Right lobe of liver (tissue), 6 donors: ENCODE measurements at regions not wholly inside any gene's neighbourhood (a gene's known extent, or its start where the extent isn't known, plus 50 kb on each side); places are given as distances from the start of the nearest gene placed in this dataset.
A peak's percentile ranks its signal among the peaks of the same experiment; 100 is the strongest.

Experiments used
- ATAC-seq, 4 donors: fragments of 200-7000 bp; cut with Tn5 transposase; one replicate each; pipeline ENCODE4 v1.9.1; 2020; ENCODE audit warnings: mild to moderate bottlenecking in 4 of 4, moderate library complexity in 4 of 4
- DNase-seq, 3 donors: peaks; one replicate each; pipeline ENCODE4 v3.0.0-alpha.2; 2020
- H3K27ac ChIP-seq, 3 donors: fragments of 200-600 bp; one replicate each; pipeline ENCODE4 v1.8.0; 2022
- H3K27me3 ChIP-seq, 2 donors: fragments of 200-600 bp; one replicate each; pipeline ENCODE4 v1.8.0; 2022
- H3K36me3 ChIP-seq, 4 donors: fragments of 200-600 bp; sonication (generic) in 1 of 4; one replicate each; pipeline versions ENCODE4 v1.5.1 to v1.8.0; 2017 to 2022; ENCODE audit warnings: control low read depth in 1 of 4
- H3K4me1 ChIP-seq, 4 donors: fragments of 200-600 bp; sonication (generic) in 1 of 4; one replicate each; pipeline versions ENCODE4 v1.5.1 to v1.8.0; 2017 to 2022; ENCODE audit warnings: control low read depth in 1 of 4
- H3K4me3 ChIP-seq, 3 donors: fragments of 200-600 bp; one replicate each; pipeline ENCODE4 v1.8.0; 2022
- H3K9me3 ChIP-seq, 4 donors: fragments of 200-600 bp; sonication (generic) in 1 of 4; one replicate each; pipeline versions ENCODE4 v1.5.1 to v1.8.0; 2017 to 2022; ENCODE audit warnings: control low read depth in 1 of 4
- POLR2A ChIP-seq: fragments of 450-650 bp; IDR thresholded peaks from one replicate; pipeline ENCODE4 v1.6.1; 2017; ENCODE audit warnings: antibody characterized with exemption, mild to moderate bottlenecking
- WGBS: methylation state at CpG from one replicate; pipeline ENCODE4 v1.1.6; 2018; ENCODE audit warnings: low coverage, low lambda C conversion rate; ENCODE audit not compliant: insufficient coverage; ENCODE audit errors: missing lambda C conversion rate; 5-methylcytosine and 5-hydroxymethylcytosine counted together
- intact Hi-C, 2 donors: fragments of 100-400 bp; cut with DNase I; formaldehyde crosslinking; loops; one replicate each; pipeline versions ENCODE4 v1.11.2 to v1.14.1; 2022
- TF ChIP-seq, protein P1 (sequence below), 4 donors: fragments of 200-600 bp in 3 of 4; fragments of 450-650 bp in 1 of 4; IDR thresholded peaks; one replicate each; pipeline versions ENCODE4 v1.5.1 to v1.8.0; 2016 to 2022; ENCODE audit warnings: antibody characterized with exemption in 4 of 4, mild to moderate bottlenecking in 2 of 4
- donor health status: DM: no; HTN: yes; CAD: no.
- donor health status: DM: no; HTN: no; CAD: no.
- donor health status: DM: no; HTN: no; CAD: no.
- donor health status: DM: no; HTN: yes; CAD: no.
- donor health status: DM: no; HTN: yes; CAD: no.

DNA sequence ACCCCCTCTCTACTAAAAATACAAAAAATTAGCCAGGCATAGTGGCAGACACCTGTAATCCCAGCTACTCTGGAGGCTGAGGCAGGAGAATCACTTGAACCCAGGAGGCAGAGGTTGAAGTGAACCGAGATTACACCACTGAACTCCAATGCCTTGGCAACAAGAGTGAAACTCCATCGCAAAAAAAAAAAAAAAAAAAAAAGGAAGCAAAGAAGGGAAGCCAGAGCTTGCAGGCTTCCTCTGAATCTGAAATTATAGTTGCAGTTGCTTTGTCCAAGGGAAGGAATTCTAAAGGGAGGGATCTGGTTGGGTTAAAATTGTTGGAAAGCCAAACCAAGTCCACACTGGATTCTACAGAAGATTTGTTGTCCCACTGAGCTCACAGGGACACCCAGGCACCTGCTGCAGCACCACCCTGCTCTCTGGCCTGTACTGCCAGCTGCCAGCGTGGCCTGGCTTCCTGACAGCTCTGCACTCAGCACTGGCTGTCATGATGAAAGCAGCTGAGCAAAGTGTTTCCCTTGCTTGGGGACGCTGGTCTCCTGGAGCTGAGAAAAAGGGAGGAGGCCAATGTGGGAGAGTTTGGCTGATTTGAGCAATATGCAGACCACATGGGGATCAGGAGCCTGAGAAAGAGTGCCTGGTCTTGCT lies 88.8 kb upstream of the HES1 start:
- intact Hi-C loops, result no loop called here
- no peaks in the 10 kb centered on the region for H3K36me3 ChIP-seq
- H3K4me1 ChIP-seq, result peaks cover 0 to 26% (median 11%) of the 10 kb centered on the region in 4 donors
- ATAC-seq (peak; percentile 92 to 98 (median 96)), DNase-seq (peak; percentile 86 to 94 (median 94))
- H3K4me3 ChIP-seq, result no peak overlapping the region
- H3K27me3 ChIP-seq, result no peaks in the 10 kb centered on the region
- 5% methylated on average over 4 of the region's 4 CpGs for whole genome bisulfite sequencing
- H3K9me3 ChIP-seq, result no peaks in the 10 kb centered on the region
- TF ChIP-seq, protein P1, sequence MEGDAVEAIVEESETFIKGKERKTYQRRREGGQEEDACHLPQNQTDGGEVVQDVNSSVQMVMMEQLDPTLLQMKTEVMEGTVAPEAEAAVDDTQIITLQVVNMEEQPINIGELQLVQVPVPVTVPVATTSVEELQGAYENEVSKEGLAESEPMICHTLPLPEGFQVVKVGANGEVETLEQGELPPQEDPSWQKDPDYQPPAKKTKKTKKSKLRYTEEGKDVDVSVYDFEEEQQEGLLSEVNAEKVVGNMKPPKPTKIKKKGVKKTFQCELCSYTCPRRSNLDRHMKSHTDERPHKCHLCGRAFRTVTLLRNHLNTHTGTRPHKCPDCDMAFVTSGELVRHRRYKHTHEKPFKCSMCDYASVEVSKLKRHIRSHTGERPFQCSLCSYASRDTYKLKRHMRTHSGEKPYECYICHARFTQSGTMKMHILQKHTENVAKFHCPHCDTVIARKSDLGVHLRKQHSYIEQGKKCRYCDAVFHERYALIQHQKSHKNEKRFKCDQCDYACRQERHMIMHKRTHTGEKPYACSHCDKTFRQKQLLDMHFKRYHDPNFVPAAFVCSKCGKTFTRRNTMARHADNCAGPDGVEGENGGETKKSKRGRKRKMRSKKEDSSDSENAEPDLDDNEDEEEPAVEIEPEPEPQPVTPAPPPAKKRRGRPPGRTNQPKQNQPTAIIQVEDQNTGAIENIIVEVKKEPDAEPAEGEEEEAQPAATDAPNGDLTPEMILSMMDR (IDR thresholded peaks at IDR 0.05), result no peak
- peak; percentile 36 for TF ChIP-seq POLR2A
- peak overlapping the region; percentile 39 to 75 (median 71) for H3K27ac ChIP-seq

- no peaks in the 10 kb centered on the region for H3K36me3 ChIP-seq
- DNase-seq (no peak), ATAC-seq (no peak)
- WGBS, result 100% methylated on average over 1 of the region's 1 CpG
- no peaks in the 10 kb centered on the region for H3K9me3 ChIP-seq
- intact Hi-C loops, result no loop called here
- H3K27ac ChIP-seq, result no peak overlapping the region
- TF ChIP-seq, protein P1 (IDR thresholded peaks at IDR 0.05), result no peak
- TF ChIP-seq POLR2A, result no peak
- H3K27me3 ChIP-seq, result no peaks in the 10 kb centered on the region
- H3K4me3 ChIP-seq, result no peak overlapping the region
- H3K4me1 ChIP-seq, result peaks cover 0 to 26% (median 11%) of the 10 kb centered on the region in 4 donors
Observed at GRCh38 chr3:194049394-194049793, 86.6 kb upstream of the HES1 start.

GRCh38 chr3:194050782-194051320 lies 85.1 kb upstream of the HES1 start:
- no peaks in the 10 kb centered on the region for H3K27me3 ChIP-seq
- no peak for ATAC-seq
- WGBS, result 88% methylated on average over 1 of the region's 1 CpG
- H3K9me3 ChIP-seq, result no peaks in the 10 kb centered on the region
- intact Hi-C loops, result no loop called here
- peaks cover 0 to 21% (median 9%) of the 10 kb centered on the region in 4 donors for H3K4me1 ChIP-seq
- DNase-seq, result no peak
- H3K4me3 ChIP-seq, result no peak overlapping the region
- no peaks in the 10 kb centered on the region for H3K36me3 ChIP-seq
- H3K27ac ChIP-seq, result no peak overlapping the region
- TF ChIP-seq, protein P1 (IDR thresholded peaks at IDR 0.05), result no peak
- no peak for TF ChIP-seq POLR2A

DNA sequence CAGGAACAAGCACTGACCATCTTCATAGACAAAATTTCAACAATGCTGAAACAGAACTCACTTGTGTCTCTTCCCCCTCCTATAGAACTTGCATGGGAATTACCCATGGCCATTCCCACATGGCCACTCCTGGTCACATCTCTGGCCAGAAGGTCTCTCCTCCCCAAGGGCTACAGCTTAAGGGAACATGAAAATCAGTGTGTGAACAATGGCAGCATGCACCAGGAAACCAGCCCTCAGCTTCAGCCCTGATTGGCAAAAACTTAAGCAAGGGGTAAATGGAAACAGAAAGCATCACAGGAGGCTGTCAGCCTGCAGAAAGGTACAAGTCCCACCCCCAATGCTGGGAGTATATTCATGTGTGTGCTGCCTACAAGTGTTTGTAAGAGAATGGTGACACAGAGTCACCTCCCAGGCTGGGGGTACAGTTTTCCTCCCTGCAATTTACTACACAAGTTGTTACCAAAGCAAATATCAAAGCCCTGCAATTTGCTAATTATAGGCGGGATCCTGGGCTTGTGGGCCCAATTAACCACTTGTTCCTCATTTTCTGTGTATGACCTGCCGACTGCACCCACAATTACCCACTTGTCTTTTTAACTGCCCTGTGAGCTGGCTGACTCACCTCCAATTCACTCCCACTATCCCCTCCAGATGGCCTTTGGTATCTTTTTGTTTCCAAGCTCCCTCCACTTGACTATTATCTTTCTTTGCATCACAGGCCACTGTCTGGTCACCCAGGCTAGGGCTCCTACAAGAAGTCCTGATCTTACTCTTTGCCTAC lies 84.4 kb upstream of the HES1 start:
- peaks cover 0 to 14% (median 6%) of the 10 kb centered on the region in 4 donors for H3K4me1 ChIP-seq
- no peak for TF ChIP-seq POLR2A
- TF ChIP-seq, protein P1 (IDR thresholded peaks at IDR 0.05), result no peak
- H3K36me3 ChIP-seq, result no peaks in the 10 kb centered on the region
- no peak for ATAC-seq
- H3K4me3 ChIP-seq, result no peak overlapping the region
- WGBS, result 61% methylated on average over 2 of the region's 2 CpGs
- intact Hi-C loops, result no loop called here
- no peak for DNase-seq
- H3K9me3 ChIP-seq, result no peaks in the 10 kb centered on the region
- no peaks in the 10 kb centered on the region for H3K27me3 ChIP-seq
- no peak overlapping the region for H3K27ac ChIP-seq
